Right lobe of liver (tissue), 4 donors: ENCODE measurements at regions not wholly inside any gene's neighbourhood (a gene's known extent, or its start where the extent isn't known, plus 50 kb on each side); places are given as distances from the start of the nearest gene placed in this dataset.

Experiments used
- POLR2A ChIP-seq: fragments of 450-650 bp; IDR thresholded peaks from one replicate; pipeline ENCODE4 v1.6.1; 2017; ENCODE audit warnings: antibody characterized with exemption, mild to moderate bottlenecking
- TF ChIP-seq, protein P1 (sequence below), 4 donors: fragments of 200-600 bp in 3 of 4; fragments of 450-650 bp in 1 of 4; IDR thresholded peaks; one replicate each; pipeline versions ENCODE4 v1.5.1 to v1.8.0; 2016 to 2022; ENCODE audit warnings: antibody characterized with exemption in 4 of 4, mild to moderate bottlenecking in 2 of 4
- donor health status: DM: no; HTN: no; CAD: no.
- donor health status: DM: no; HTN: no; CAD: no.
- donor health status: DM: no; HTN: yes; CAD: no.

DNA sequence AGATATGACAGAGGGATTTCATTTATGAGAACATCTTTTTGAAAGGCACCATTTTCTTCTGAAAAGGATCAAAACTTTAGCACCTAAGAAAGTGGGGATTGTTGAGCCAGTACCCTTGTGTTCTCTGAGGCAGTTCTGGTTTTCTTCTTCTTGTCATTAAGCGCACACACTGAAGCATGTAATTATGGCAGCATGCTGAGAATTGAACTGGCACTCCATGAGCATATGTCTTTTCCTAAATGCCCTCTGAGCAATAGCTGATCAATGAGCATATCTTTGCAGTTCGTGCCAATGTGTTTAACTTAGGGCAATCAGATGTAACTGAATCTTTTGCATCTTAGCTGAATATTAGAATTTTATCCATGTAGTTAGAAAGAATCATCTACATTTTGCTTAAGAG lies 53.9 kb upstream of the VGLL3 start:
- TF ChIP-seq, protein P1, sequence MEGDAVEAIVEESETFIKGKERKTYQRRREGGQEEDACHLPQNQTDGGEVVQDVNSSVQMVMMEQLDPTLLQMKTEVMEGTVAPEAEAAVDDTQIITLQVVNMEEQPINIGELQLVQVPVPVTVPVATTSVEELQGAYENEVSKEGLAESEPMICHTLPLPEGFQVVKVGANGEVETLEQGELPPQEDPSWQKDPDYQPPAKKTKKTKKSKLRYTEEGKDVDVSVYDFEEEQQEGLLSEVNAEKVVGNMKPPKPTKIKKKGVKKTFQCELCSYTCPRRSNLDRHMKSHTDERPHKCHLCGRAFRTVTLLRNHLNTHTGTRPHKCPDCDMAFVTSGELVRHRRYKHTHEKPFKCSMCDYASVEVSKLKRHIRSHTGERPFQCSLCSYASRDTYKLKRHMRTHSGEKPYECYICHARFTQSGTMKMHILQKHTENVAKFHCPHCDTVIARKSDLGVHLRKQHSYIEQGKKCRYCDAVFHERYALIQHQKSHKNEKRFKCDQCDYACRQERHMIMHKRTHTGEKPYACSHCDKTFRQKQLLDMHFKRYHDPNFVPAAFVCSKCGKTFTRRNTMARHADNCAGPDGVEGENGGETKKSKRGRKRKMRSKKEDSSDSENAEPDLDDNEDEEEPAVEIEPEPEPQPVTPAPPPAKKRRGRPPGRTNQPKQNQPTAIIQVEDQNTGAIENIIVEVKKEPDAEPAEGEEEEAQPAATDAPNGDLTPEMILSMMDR (IDR thresholded peaks at IDR 0.05): no peak
- TF ChIP-seq POLR2A: no peak
